Transverse colon (tissue), 4 donors: ENCODE measurements at regions not wholly inside any gene's neighbourhood (a gene's known extent, or its start where the extent isn't known, plus 50 kb on each side); places are given as distances from the start of the nearest gene placed in this dataset.

ENCODE experiments used
- CTCF ChIP-seq, 5 experiments: fragments of 200-600 bp in 3 of 5; fragments of 450-650 bp in 2 of 5; sonication (generic) in 3 of 5; IDR thresholded peaks; 1 replicate in 2 of 5; 2 replicates in 3 of 5; pipeline ENCODE4 v1.5.1; 2016 to 2017; ENCODE audit warnings: antibody characterized with exemption in 5 of 5, inconsistent platforms in 3 of 5, mild to moderate bottlenecking in 2 of 5, moderate library complexity in 1 of 5
- EP300 ChIP-seq: sonication (generic); formaldehyde crosslinking; IDR thresholded peaks from one replicate; pipeline ENCODE4 v1.6.1; 2017; ENCODE audit warnings: antibody characterized with exemption, low read depth
- POLR2A ChIP-seq: fragments of 450-650 bp; IDR thresholded peaks from one replicate; pipeline ENCODE4 v1.6.1; 2016; ENCODE audit warnings: antibody characterized with exemption, mild to moderate bottlenecking, moderate library complexity
- POLR2AphosphoS5 ChIP-seq, 3 donors: sonication (generic); formaldehyde crosslinking; IDR thresholded peaks; one replicate each; pipeline ENCODE4 v1.6.1; 2016; ENCODE audit warnings: antibody characterized with exemption in 3 of 3

- TF ChIP-seq POLR2A: no peak
- no peak for TF ChIP-seq CTCF (IDR thresholded peaks at IDR 0.05)
- no peak for TF ChIP-seq POLR2AphosphoS5 (IDR thresholded peaks at IDR 0.05)
- no peak for TF ChIP-seq EP300
Measured at GRCh38 chr1:218809625-218810024, 364.1 kb upstream of the LYPLAL1 start.
